Neural crest cell (in vitro differentiated cells): ENCODE measurements at regions not wholly inside any gene's neighbourhood (a gene's known extent, or its start where the extent isn't known, plus 50 kb on each side); places are given as distances from the start of the nearest gene placed in this dataset.

ENCODE experiments used
- DNase-seq: peaks from one replicate; pipeline ENCODE4 v3.0.0; 2021; ENCODE audit warnings: low read depth, mixed read lengths, low spot score
- H3K27ac Mint-ChIP-seq: one replicate; pipeline ENCODE4 v1.8.0; 2021; ENCODE audit warnings: mild to moderate bottlenecking, mixed read lengths; ENCODE audit not compliant: unreplicated experiment
- H3K27me3 Mint-ChIP-seq: 2 replicates; pipeline ENCODE4 v1.8.0; 2021; ENCODE audit warnings: low read depth, mild to moderate bottlenecking, mixed read lengths
- H3K36me3 Mint-ChIP-seq: 2 replicates; pipeline ENCODE4 v1.8.0; 2021; ENCODE audit warnings: low read depth, mild to moderate bottlenecking, mixed read lengths
- H3K4me1 Mint-ChIP-seq: 2 replicates; pipeline ENCODE4 v1.8.0; 2021; ENCODE audit warnings: mixed read lengths
- H3K4me3 Mint-ChIP-seq: one replicate; pipeline ENCODE4 v1.8.0; 2021; ENCODE audit warnings: mild to moderate bottlenecking, mixed read lengths
- H3K9me3 Mint-ChIP-seq: 2 replicates; pipeline ENCODE4 v1.8.0; 2021; ENCODE audit warnings: mixed read lengths
- TF ChIP-seq, protein P1 (sequence below): fragments of 200-600 bp; sonication (generic); conservative IDR thresholded peaks from 2 replicates; pipeline ENCODE4 v1.5.0; 2021; ENCODE audit warnings: antibody characterized with exemption, mild to moderate bottlenecking

GRCh38 chr12:113697651-113698509, 226.2 kb upstream of the LHX5 start:
- no peak for DNase-seq
- H3K27ac Mint-ChIP-seq: no peak overlapping the region
- no peaks in the 10 kb centered on the region for H3K36me3 Mint-ChIP-seq
- no peaks in the 10 kb centered on the region for H3K9me3 Mint-ChIP-seq
- H3K4me1 Mint-ChIP-seq: no peaks in the 10 kb centered on the region
- peaks cover 53% of the 10 kb centered on the region for H3K27me3 Mint-ChIP-seq
- H3K4me3 Mint-ChIP-seq: no peak overlapping the region
- TF ChIP-seq, protein P1, sequence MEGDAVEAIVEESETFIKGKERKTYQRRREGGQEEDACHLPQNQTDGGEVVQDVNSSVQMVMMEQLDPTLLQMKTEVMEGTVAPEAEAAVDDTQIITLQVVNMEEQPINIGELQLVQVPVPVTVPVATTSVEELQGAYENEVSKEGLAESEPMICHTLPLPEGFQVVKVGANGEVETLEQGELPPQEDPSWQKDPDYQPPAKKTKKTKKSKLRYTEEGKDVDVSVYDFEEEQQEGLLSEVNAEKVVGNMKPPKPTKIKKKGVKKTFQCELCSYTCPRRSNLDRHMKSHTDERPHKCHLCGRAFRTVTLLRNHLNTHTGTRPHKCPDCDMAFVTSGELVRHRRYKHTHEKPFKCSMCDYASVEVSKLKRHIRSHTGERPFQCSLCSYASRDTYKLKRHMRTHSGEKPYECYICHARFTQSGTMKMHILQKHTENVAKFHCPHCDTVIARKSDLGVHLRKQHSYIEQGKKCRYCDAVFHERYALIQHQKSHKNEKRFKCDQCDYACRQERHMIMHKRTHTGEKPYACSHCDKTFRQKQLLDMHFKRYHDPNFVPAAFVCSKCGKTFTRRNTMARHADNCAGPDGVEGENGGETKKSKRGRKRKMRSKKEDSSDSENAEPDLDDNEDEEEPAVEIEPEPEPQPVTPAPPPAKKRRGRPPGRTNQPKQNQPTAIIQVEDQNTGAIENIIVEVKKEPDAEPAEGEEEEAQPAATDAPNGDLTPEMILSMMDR: no peak

- Mint-ChIP-seq H3K4me1 (no peaks in the 10 kb centered on the region), H3K4me3 (no peak overlapping the region), H3K9me3 (no peaks in the 10 kb centered on the region), H3K27ac (no peak overlapping the region), H3K27me3 (peaks cover 52% of the 10 kb centered on the region), H3K36me3 (no peaks in the 10 kb centered on the region)
- no peak for DNase-seq
- TF ChIP-seq, protein P1: no peak
Observed at GRCh38 chr12:113697104-113697503, 225.4 kb upstream of the LHX5 start.

- DNase-seq: no peak
- Mint-ChIP-seq H3K27me3 (peaks cover 60% of the 10 kb centered on the region), H3K27ac (peak overlapping the region; percentile 29), H3K36me3 (no peaks in the 10 kb centered on the region), H3K4me1 (no peaks in the 10 kb centered on the region), H3K9me3 (no peaks in the 10 kb centered on the region), H3K4me3 (no peak overlapping the region)
- TF ChIP-seq, protein P1: no peak
Observed at GRCh38 chr12:113693693-113694092, 222.0 kb upstream of the LHX5 start.

DNA sequence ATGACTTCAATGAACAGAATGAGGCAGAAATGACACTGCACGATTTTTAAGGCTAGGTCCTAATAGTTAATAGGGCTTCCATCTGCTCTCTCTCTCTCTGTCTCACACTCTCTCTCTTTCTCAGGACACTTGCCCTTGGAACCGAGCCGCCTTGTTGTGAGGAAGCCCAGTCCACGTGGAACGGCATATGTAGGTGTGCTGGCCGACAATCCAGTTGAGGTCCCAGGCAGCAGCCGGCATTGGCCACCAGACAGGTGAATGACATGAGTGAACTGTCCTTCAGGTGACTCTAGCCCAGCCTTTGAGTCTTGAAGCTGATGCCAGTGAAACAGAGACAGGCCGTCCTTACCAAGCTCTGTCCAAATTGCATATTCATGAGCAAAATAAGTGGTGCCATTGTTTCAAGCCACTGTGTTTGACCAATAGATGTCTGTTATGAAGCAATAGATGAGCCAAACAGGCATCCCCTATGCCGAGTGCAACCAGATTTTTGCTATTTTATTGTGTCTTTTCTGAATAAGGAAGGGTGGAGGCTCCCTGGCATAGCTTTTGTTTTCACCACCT, 217.5 kb upstream of the LHX5 start:
- DNase-seq: no peak
- TF ChIP-seq, protein P1: no peak
- no peaks in the 10 kb centered on the region for H3K36me3 Mint-ChIP-seq
- H3K27ac Mint-ChIP-seq: no peak overlapping the region
- no peaks in the 10 kb centered on the region for H3K9me3 Mint-ChIP-seq
- no peaks in the 10 kb centered on the region for H3K4me1 Mint-ChIP-seq
- H3K27me3 Mint-ChIP-seq: peaks cover 37% of the 10 kb centered on the region
- H3K4me3 Mint-ChIP-seq: no peak overlapping the region

DNA sequence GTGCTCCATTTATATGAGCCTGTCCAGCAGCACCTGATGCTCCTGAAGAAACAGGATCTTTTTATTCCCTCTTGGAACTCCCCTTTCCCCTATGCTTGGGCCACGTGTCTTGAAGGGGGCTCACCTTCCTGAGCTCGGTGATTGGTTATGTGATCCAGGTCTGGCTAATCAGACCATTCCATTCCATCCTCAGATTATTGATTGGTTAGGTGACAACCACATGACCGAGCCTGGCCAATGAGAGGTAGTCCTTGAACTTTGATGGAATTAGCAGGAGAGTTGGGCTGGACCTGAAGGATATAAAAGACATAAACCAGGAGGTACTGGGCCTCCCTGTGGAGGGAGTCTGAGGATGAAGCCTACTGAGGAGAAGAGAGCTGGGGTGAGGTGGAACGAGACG, 216.6 kb upstream of the LHX5 start:
- Mint-ChIP-seq H3K9me3 (no peaks in the 10 kb centered on the region), H3K4me3 (no peak overlapping the region), H3K27me3 (peaks cover 36% of the 10 kb centered on the region), H3K36me3 (no peaks in the 10 kb centered on the region), H3K27ac (no peak overlapping the region), H3K4me1 (no peaks in the 10 kb centered on the region)
- DNase-seq: no peak
- TF ChIP-seq, protein P1: no peak
